NCI-H2196 treated with DMSO at 0.1 percent for 48 hours (cell line): ENCODE measurements at regions not wholly inside any gene's neighbourhood (a gene's known extent, or its start where the extent isn't known, plus 50 kb on each side); places are given as distances from the start of the nearest gene placed in this dataset.

ENCODE experiments used
- DNase-seq: peaks from one replicate; lab custom pipeline; 2025; ENCODE audit not compliant: unreplicated experiment; lab: John Stamatoyannopoulos, UW

GRCh38 chr11:131118247-131118646, 202.0 kb upstream of the SNX19 start:
- DNase-seq, result no peak

GRCh38 chr11:131121426-131122333, 205.4 kb upstream of the SNX19 start:
- DNase-seq, result no peak

- no peak for DNase-seq
Observed at GRCh38 chr11:131122448-131122847, 206.2 kb upstream of the SNX19 start.

- DNase-seq, result no peak
Observed at GRCh38 chr11:131129474-131129873, 213.2 kb upstream of the SNX19 start.

GRCh38 chr11:131135611-131136010, 219.3 kb upstream of the SNX19 start:
- DNase-seq, result no peak

- no peak for DNase-seq
Observed at GRCh38 chr11:131136486-131136885, 220.2 kb upstream of the SNX19 start.

- DNase-seq, result no peak
Observed at GRCh38 chr11:131137046-131137445, 220.8 kb upstream of the SNX19 start.

GRCh38 chr11:131138731-131139130, 222.5 kb upstream of the SNX19 start:
- DNase-seq, result no peak

GRCh38 chr11:131145791-131146190, 224.6 kb upstream of the NTM start:
- no peak for DNase-seq

- no peak for DNase-seq
Observed at GRCh38 chr11:131146827-131147490, 223.5 kb upstream of the NTM start.

GRCh38 chr11:131154351-131154750, 216.1 kb upstream of the NTM start:
- DNase-seq, result no peak

- DNase-seq, result no peak
Observed at GRCh38 chr11:131157678-131158077, 212.7 kb upstream of the NTM start.

- no peak for DNase-seq
Observed at GRCh38 chr11:131160846-131161245, 209.6 kb upstream of the NTM start.

GRCh38 chr11:131163613-131164012, 206.8 kb upstream of the NTM start:
- no peak for DNase-seq

GRCh38 chr11:131165036-131165435, 205.4 kb upstream of the NTM start:
- DNase-seq, result no peak

- no peak for DNase-seq
Observed at GRCh38 chr11:131168839-131169713, 201.3 kb upstream of the NTM start.

- no peak for DNase-seq
Observed at GRCh38 chr11:131172011-131172410, 198.4 kb upstream of the NTM start.

- DNase-seq, result no peak
Observed at GRCh38 chr11:131178020-131178419, 192.4 kb upstream of the NTM start.

- DNase-seq, result no peak
Observed at GRCh38 chr11:131178596-131178995, 191.8 kb upstream of the NTM start.

GRCh38 chr11:131179836-131180235, 190.6 kb upstream of the NTM start:
- DNase-seq, result no peak

- DNase-seq, result no peak
Observed at GRCh38 chr11:131185915-131186314, 184.5 kb upstream of the NTM start.
